Choroid plexus epithelial cell (primary cell): ENCODE measurements at regions not wholly inside any gene's neighbourhood (a gene's known extent, or its start where the extent isn't known, plus 50 kb on each side); places are given as distances from the start of the nearest gene placed in this dataset.

Source experiments
- DNase-seq: peaks from one replicate; pipeline ENCODE4 v3.0.0-alpha.2; 2010; ENCODE audit warnings: low read depth
- H3K4me3 ChIP-seq: 2 replicates; pipeline ENCODE4 v1.5.1; 2011; ENCODE audit warnings: low read depth, mild to moderate bottlenecking, control low read depth, low read length, moderate library complexity
- CTCF ChIP-seq: conservative IDR thresholded peaks from 2 replicates; pipeline ENCODE4 v1.5.1; 2011; ENCODE audit warnings: low read depth, mild to moderate bottlenecking, control low read depth, inconsistent platforms, low read length, moderate library complexity

DNA sequence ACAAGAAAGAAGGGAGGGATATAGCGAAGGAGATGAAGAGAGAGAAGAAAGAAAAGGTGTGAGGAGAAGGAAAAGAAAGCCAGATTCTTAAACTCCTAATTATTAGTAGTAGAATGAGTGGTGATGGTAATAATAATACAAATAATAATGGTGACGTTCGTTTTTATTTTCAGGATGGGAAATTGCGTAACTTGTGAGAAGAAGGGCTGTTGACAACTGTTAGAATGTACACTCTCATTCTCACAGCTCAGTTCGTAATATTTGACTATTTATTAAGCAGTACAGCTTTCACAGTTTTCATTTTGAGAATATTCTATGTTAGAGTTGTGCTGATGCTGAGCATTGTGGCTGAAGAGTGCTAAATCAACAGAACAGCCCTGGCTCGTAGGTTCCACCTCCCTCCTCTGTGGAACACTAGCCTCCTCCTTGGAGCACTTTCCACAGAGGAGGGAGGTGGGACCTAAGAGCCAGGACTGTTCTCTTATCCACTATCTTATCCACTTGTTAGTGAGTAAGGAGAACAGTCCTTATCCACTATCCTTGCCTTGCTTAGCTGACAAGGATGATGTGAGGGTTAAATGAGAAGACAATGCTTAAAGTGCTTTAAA, 258.3 kb upstream of the VLDLR start:
- H3K4me3 ChIP-seq, result no peak overlapping the region
- no peak for DNase-seq
- TF ChIP-seq CTCF, result no peak

DNA sequence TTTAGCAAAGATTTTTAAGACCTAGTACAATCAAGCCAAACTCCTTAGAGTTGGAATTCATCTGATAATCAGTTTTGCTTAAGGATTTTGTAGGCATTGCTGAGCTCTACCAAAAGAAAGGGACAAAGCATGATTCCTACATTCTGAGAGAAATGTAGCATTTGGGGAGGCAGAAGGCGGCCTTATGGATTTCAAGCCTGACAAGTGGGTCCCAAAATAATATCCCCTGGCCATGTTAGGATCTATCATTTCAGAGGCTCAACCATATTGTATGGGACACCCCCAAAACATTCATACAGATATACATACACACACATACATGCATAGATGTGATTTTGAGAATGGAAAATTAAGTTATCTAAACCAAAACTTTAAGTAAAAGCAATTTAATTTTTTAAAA, 257.8 kb upstream of the VLDLR start:
- no peak overlapping the region for H3K4me3 ChIP-seq
- no peak for DNase-seq
- no peak for TF ChIP-seq CTCF

GRCh38 chr9:2367970-2368369, 253.6 kb upstream of the VLDLR start:
- H3K4me3 ChIP-seq, result no peak overlapping the region
- peak; percentile 14 for TF ChIP-seq CTCF
- DNase-seq, result no peak

- H3K4me3 ChIP-seq, result no peak overlapping the region
- TF ChIP-seq CTCF, result no peak
- DNase-seq, result no peak
These were observed 247.9 kb upstream of the VLDLR start for GRCh38 chr9:2373648-2374047.

- H3K4me3 ChIP-seq, result no peak overlapping the region
- DNase-seq, result no peak
- TF ChIP-seq CTCF, result no peak
These were observed 246.5 kb upstream of the VLDLR start for GRCh38 chr9:2375114-2375513.

DNA sequence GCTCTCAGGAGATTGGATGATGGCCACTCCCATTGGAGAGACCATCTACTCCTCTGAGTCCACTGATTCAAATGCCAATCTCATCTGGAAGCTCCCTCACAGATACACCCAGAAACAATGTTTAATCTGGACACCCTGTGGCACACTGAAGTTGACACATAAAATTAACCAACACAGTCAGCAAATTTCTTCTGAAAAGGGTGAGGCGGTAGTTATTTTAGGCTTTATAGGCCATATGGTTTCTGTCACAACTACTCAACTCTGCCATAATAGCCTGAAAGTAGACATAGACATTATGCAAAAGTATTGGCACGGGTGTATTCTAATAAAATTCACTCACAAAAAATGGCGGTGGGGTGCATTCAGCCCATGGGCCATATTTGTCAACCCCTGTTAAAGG, 244.5 kb upstream of the VLDLR start:
- TF ChIP-seq CTCF, result no peak
- H3K4me3 ChIP-seq, result no peak overlapping the region
- no peak for DNase-seq

DNA sequence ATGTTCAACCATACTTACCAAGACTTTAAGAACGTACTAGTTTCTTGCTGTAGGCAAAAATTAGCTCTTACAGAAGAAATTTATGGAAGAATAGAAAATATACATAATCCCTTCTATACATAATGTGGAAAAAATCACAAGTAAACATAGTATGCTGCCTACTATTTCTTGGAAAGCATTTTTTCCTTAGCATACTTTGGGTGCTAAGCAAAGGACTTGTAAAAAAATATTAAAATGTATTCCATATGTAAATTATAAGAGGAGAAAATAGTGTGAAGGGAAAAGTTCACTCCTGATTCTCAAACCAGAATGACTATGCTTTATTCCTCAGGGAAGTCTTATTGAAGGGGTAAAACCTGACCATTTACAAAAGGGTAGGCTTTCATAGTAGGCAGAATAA, 243.8 kb upstream of the VLDLR start:
- no peak for DNase-seq
- H3K4me3 ChIP-seq, result no peak overlapping the region
- no peak for TF ChIP-seq CTCF
